A549 (cell line): ENCODE measurements at regions not wholly inside any gene's neighbourhood (a gene's known extent, or its start where the extent isn't known, plus 50 kb on each side); places are given as distances from the start of the nearest gene placed in this dataset.
A peak's percentile ranks its signal among the peaks of the same experiment; 100 is the strongest.
"Not testable (repeated sequence)": the region's sequence is repeated elsewhere in the genome, so short reads cannot be mapped to it uniquely, and the experiment has no call there.

Source experiments
- ATAC-seq, 2 experiments: fragments of 200-7000 bp in 1 of 2; fragments of >200 bp in 1 of 2; cut with Nextera tagmentation in 1 of 2; cut with Tn5 transposase in 1 of 2; 3 replicates each; pipeline versions ENCODE4 v1.8.0 to v1.9.1; 2018 to 2020; ENCODE audit warnings: mild to moderate bottlenecking in 1 of 2, moderate library complexity in 1 of 2
- CTCF ChIA-PET: fragments of 300-600 bp; sonication (Branson Sonifier 250); formaldehyde crosslinking; extraction: SDS; loops from one replicate; lab custom pipeline; 2021; ENCODE audit warnings: antibody characterized with exemption, inconsistent platforms; lab: Yijun Ruan, JAX
- POLR2A ChIA-PET: fragments of 350-600 bp; formaldehyde crosslinking; extraction: SDS; loops from one replicate; lab custom pipeline; 2021; ENCODE audit warnings: antibody characterized with exemption, inconsistent platforms; lab: Yijun Ruan, JAX
- DNase-seq, 2 experiments: peaks; one replicate each; pipeline versions ENCODE4 v3.0.0 to v3.0.0-alpha.2; 2011 to 2016; ENCODE audit warnings: low read depth in 1 of 2, low spot score in 1 of 2
- FAIRE-seq: peaks from 2 replicates; lab custom pipeline; 2011; peaks lifted over from hg19 to GRCh38; lab: Jason Lieb, UNC
- H3K27ac ChIP-seq, 2 experiments: fragments of >200 bp; sonication (Bioruptor Twin); formaldehyde crosslinking; 3 replicates each; pipeline ENCODE4 v1.5.1; 2016 to 2017
- H3K4me1 ChIP-seq: fragments of >200 bp; sonication (Bioruptor Twin); formaldehyde crosslinking; 3 replicates; pipeline ENCODE4 v1.6.1; 2016
- H3K4me2 ChIP-seq: fragments of >200 bp; sonication (Bioruptor Twin); formaldehyde crosslinking; 3 replicates; pipeline ENCODE4 v1.6.1; 2016
- H3K4me3 ChIP-seq: fragments of >200 bp; sonication (Bioruptor Twin); formaldehyde crosslinking; 3 replicates; pipeline ENCODE4 v1.5.1; 2016
- H3K9me3 ChIP-seq: fragments of >200 bp; sonication (Bioruptor Twin); formaldehyde crosslinking; 3 replicates; pipeline ENCODE4 v1.6.1; 2016
- BHLHE40 ChIP-seq: IDR thresholded peaks from 2 replicates; pipeline ENCODE4 v1.6.1; 2012; ENCODE audit warnings: low read depth, low read length, inconsistent platforms
- CBX2 ChIP-seq: fragments of 200-600 bp; sonication (generic); IDR thresholded peaks from 2 replicates; pipeline ENCODE4 v1.6.1; 2016; ENCODE audit warnings: low read depth, mild to moderate bottlenecking, borderline replicate concordance
- CEBPB ChIP-seq, 2 experiments: fragments of >200 bp in 1 of 2; sonication (Bioruptor Twin) in 1 of 2; formaldehyde crosslinking in 1 of 2; IDR thresholded peaks; 2 replicates each; pipeline ENCODE4 v1.6.1; 2012 to 2016
- CHD4 ChIP-seq: fragments of 200-600 bp; sonication (generic); IDR thresholded peaks from 2 replicates; pipeline ENCODE4 v1.6.1; 2016; ENCODE audit warnings: antibody characterized with exemption, mild to moderate bottlenecking, borderline replicate concordance
- EP300 ChIP-seq, 2 experiments: fragments of >200 bp; sonication (Bioruptor Twin); formaldehyde crosslinking; IDR thresholded peaks; 2 replicates in 1 of 2; 3 replicates in 1 of 2; pipeline ENCODE4 v1.6.1; 2016 to 2017
- FOSL2 ChIP-seq, 2 experiments: fragments of 450-650 bp in 1 of 2; fragments of >200 bp in 1 of 2; sonication (Bioruptor Twin) in 1 of 2; formaldehyde crosslinking; IDR thresholded peaks; 2 replicates each; pipeline versions ENCODE4 v1.5.0 to v1.6.1; 2016 to 2020; ENCODE audit warnings: mild to moderate bottlenecking in 1 of 2, moderate library complexity in 1 of 2
- GATA3 ChIP-seq: IDR thresholded peaks from 2 replicates; pipeline ENCODE4 v1.6.1; 2012; ENCODE audit warnings: borderline replicate concordance
- HOXB13 ChIP-seq: fragments of 250-450 bp; sonication (Bioruptor Pico); IDR thresholded peaks from 2 replicates; pipeline ENCODE4 v1.5.0; 2020; ENCODE audit warnings: low read depth, mild to moderate bottlenecking, moderate library complexity
- HOXB5 ChIP-seq: fragments of 250-450 bp; sonication (Bioruptor Pico); IDR thresholded peaks from 2 replicates; pipeline ENCODE4 v1.5.0; 2020; ENCODE audit warnings: mild to moderate bottlenecking, moderate library complexity
- JUN ChIP-seq, 2 experiments: fragments of >200 bp; sonication (Bioruptor Twin); formaldehyde crosslinking; IDR thresholded peaks; 2 replicates in 1 of 2; 3 replicates in 1 of 2; pipeline ENCODE4 v1.6.1; 2016 to 2017
- JUNB ChIP-seq: fragments of >200 bp; sonication (Bioruptor Twin); formaldehyde crosslinking; IDR thresholded peaks from 2 replicates; pipeline ENCODE4 v1.6.1; 2016
- MAFK ChIP-seq: fragments of 450-650 bp; IDR thresholded peaks from 2 replicates; pipeline ENCODE4 v1.6.1; 2014; ENCODE audit not compliant: partially characterized antibody
- NFE2L2 ChIP-seq: fragments of 150-350 bp; conservative IDR thresholded peaks from 2 replicates; pipeline ENCODE4 v1.6.1; 2014; ENCODE audit warnings: low read length
- NR3C1 ChIP-seq: fragments of >200 bp; sonication (Bioruptor Twin); formaldehyde crosslinking; IDR thresholded peaks from 3 replicates; pipeline ENCODE4 v1.6.1; 2017
- RARB ChIP-seq: fragments of 250-450 bp; sonication (Bioruptor Pico); IDR thresholded peaks from 2 replicates; pipeline ENCODE4 v1.8.0; 2021; ENCODE audit warnings: mild to moderate bottlenecking, moderate library complexity
- TFCP2L1 ChIP-seq: fragments of 250-450 bp; sonication (Bioruptor Pico); IDR thresholded peaks from 2 replicates; pipeline ENCODE4 v1.5.0; 2021; ENCODE audit warnings: mild to moderate bottlenecking
- WGBS: methylation state at CpG from one replicate; pipeline ENCODE4 v1.1.6; 2017; ENCODE audit errors: missing lambda C conversion rate; 5-methylcytosine and 5-hydroxymethylcytosine counted together
- TF ChIP-seq, protein P1 (sequence below): IDR thresholded peaks from 2 replicates; pipeline ENCODE4 v1.6.1; 2012
- TF ChIP-seq, protein P2 (sequence below): fragments of 450-650 bp; IDR thresholded peaks from 2 replicates; pipeline ENCODE4 v1.6.1; 2014; ENCODE audit warnings: antibody characterized with exemption
- TF ChIP-seq, protein P3 (sequence below): fragments of 250-450 bp; sonication (Bioruptor Pico); IDR thresholded peaks from 2 replicates; pipeline ENCODE4 v1.5.0; 2021; ENCODE audit warnings: mild to moderate bottlenecking, moderate library complexity, borderline replicate concordance

DNA sequence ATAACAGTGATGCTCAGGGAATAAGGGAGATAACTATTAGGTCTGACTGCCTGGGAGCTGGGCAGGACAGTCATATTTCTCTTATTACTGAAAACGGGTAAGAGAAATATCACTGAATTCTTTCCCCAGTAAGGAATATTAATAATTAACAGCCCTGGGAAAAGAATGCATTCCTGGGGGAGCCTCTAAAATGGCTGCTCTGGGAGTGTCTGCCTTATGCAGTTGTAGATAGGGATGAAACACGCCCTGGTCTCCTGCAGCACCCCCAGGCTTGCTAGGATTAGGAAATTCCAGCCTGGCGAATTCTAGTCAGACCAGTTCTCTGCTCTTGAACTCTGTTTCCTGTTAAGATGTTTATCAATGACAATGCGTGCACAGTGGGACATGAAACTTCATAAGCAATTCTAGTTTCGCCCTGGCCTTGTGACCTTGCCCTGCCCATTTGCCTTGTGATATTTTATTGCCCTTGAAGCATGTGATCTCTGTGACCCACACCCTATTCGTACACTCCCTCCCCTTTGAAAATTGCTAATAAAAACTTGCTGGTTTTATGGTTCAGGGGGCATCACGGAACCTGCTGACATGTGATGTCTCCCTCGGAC lies 170.6 kb upstream of the NABP1 start:
- WGBS: 11% methylated on average over 8 of the region's 8 CpGs
- H3K4me3 ChIP-seq, FAIRE-seq, H3K9me3 ChIP-seq, POLR2A ChIA-PET: not testable (repeated sequence)
- TF ChIP-seq, protein P1, sequence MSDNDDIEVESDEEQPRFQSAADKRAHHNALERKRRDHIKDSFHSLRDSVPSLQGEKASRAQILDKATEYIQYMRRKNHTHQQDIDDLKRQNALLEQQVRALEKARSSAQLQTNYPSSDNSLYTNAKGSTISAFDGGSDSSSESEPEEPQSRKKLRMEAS: 0 out of 2 replicates have a peak, but pooled peaks have one; percentile 43
- TF ChIP-seq CEBPB (IDR thresholded peaks at IDR 0.05) (peak; percentile 29 to 37; a peak in 1 of 4 replicates), GATA3 (peak; percentile 81; the same call in 1 of the 2 replicates), RARB (CRISPR knock-in tag) (peak; percentile 68; the same call in 1 of the 2 replicates), EP300 (IDR thresholded peaks at IDR 0.05) (peak; percentile 43 to 78; a peak in 3 of 5 replicates), JUN (IDR thresholded peaks at IDR 0.05) (peak in 1 of 2 experiments; percentile 45; a peak in 1 of 5 replicates), JUNB (0 out of 2 replicates have a peak, but pooled peaks have one; percentile 27), HOXB13 (0 out of 2 replicates have a peak, but pooled peaks have one; percentile 16)
- TF ChIP-seq, protein P2, sequence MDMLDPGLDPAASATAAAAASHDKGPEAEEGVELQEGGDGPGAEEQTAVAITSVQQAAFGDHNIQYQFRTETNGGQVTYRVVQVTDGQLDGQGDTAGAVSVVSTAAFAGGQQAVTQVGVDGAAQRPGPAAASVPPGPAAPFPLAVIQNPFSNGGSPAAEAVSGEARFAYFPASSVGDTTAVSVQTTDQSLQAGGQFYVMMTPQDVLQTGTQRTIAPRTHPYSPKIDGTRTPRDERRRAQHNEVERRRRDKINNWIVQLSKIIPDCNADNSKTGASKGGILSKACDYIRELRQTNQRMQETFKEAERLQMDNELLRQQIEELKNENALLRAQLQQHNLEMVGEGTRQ: peak; percentile 58
- CTCF ChIA-PET: interaction anchor here (0.6 to 7.8 kb wide), 3 partner anchors 337 to 456 kb away, joined by 3 to 86 read pairs (median 4); no protein-coding TSS in a partner anchor
- DNase-seq: peak in 1 of 2 experiments; percentile 74
- H3K27ac ChIP-seq: peak overlapping the region; percentile 77 to 83
- peak overlapping the region; percentile 38 for H3K4me2 ChIP-seq
- ATAC-seq: peak in 1 of 2 experiments; percentile 59; a peak in 3 of 6 replicates
- H3K4me1 ChIP-seq: peaks cover 51% of the 10 kb centered on the region

DNA sequence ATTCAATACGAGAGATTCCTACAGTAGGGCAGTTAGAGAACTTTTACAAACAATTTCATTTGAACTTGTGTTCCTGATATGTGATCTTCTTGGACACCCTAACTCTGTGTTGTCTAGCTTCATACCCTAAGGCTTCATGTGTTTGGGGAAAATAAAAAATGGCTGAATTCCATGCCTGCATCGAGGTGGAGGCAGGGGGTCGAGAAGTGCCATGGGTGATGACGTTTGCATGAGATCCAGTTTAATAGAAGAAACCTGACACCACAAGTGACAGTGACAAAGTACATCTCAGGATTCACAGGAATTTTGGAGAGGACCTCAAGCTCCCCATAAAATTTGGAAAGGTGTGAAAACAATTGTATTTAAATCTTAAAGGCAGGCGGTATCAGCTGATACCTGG lies 169.2 kb upstream of the NABP1 start:
- Histone ChIP-seq H3K4me3 (no peak overlapping the region), H3K4me1 (peaks cover 51% of the 10 kb centered on the region), H3K27ac (peak overlapping the region; percentile 77 to 83), H3K4me2 (peak overlapping the region; percentile 38), H3K9me3 (no peaks in the 10 kb centered on the region)
- WGBS: 49% methylated on average over 5 of the region's 5 CpGs
- FAIRE-seq: no peak
- peak in 1 of 2 experiments; percentile 61 for DNase-seq
- ChIA-PET CTCF (interaction anchor here (1.3 to 1.6 kb wide), 3 partner anchors 290 to 344 kb away, joined by 3 to 7 read pairs (median 5); no protein-coding TSS in a partner anchor), POLR2A (no interaction called here)
- TF ChIP-seq, protein P1: peak; percentile 46
- TF ChIP-seq NR3C1 (no peak), HOXB13 (peak; percentile 65; the same call in 1 of the 2 replicates), HOXB5 (no peak)
- ATAC-seq: no peak

DNA sequence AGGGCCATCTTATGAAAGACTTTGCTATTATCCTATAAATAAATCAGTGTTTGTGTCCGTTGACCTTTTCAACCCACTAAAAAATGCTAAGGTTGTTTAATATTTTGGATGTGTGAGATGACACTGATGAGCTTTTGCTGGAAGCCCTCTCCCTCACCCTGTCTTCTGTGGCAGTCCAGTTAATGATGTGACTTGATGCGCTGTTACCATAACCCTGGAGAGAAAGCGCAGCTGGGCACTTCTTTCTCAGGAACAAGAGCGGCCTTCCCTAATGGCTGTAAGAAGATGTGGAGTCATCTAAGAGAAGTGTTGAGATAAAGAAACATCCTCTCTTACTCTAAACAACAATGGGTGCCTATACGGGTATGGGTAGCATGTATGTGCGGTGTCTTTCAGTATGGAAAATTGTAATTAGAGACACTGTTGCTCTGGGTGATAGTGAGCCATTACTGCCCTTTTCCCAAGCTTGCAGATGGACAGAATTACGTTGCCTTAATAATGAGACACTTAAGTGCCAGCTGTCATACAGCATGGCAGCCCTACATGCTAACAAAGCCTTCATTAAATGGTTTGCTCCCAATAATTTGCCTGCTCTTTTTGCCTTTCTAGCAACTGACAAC lies 165.6 kb upstream of the NABP1 start:
- TF ChIP-seq CHD4 (no peak), TFCP2L1 (CRISPR knock-in tag) (no peak), CBX2 (no peak), BHLHE40 (no peak), MAFK (no peak), NR3C1 (no peak), NFE2L2 (no peak), FOSL2 (IDR thresholded peaks at IDR 0.05) (no peak), FOSL2 (CRISPR knock-in tag; IDR thresholded peaks at IDR 0.05) (no peak)
- TF ChIP-seq, protein P2: no peak
- TF ChIP-seq, protein P3, sequence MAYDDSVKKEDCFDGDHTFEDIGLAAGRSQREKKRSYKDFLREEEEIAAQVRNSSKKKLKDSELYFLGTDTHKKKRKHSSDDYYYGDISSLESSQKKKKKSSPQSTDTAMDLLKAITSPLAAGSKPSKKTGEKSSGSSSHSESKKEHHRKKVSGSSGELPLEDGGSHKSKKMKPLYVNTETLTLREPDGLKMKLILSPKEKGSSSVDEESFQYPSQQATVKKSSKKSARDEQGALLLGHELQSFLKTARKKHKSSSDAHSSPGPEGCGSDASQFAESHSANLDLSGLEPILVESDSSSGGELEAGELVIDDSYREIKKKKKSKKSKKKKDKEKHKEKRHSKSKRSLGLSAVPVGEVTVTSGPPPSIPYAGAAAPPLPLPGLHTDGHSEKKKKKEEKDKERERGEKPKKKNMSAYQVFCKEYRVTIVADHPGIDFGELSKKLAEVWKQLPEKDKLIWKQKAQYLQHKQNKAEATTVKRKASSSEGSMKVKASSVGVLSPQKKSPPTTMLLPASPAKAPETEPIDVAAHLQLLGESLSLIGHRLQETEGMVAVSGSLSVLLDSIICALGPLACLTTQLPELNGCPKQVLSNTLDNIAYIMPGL (CRISPR knock-in tag): no peak
- POLR2A ChIA-PET: no interaction called here
- Histone ChIP-seq H3K9me3 (no peaks in the 10 kb centered on the region), H3K4me3 (no peak overlapping the region), H3K4me2 (no peak overlapping the region), H3K27ac (peak overlapping the region; percentile 12 to 50; a peak in 4 of 6 replicates), H3K4me1 (peaks cover 47% of the 10 kb centered on the region)
- DNase-seq: no peak
- CTCF ChIA-PET: interaction anchor here (1.1 to 6.8 kb wide), 6 partner anchors 9 to 460 kb away, joined by 3 to 55 read pairs (median 10); no protein-coding TSS in a partner anchor
- no peak for FAIRE-seq
- 93% methylated on average over 7 of the region's 7 CpGs for WGBS
- no peak for ATAC-seq
